Neural progenitor cell (in vitro differentiated cells): ENCODE measurements at regions not wholly inside any gene's neighbourhood (a gene's known extent, or its start where the extent isn't known, plus 50 kb on each side); places are given as distances from the start of the nearest gene placed in this dataset.

Experiments used
- DNase-seq: peaks from one replicate; pipeline ENCODE4 v3.0.0-alpha.2; 2016; ENCODE audit warnings: low spot score
- H2AFZ ChIP-seq: fragments of 200-600 bp; sonication (generic); replicated peaks from 2 replicates; pipeline ENCODE4 v1.6.1; 2016; ENCODE audit warnings: antibody characterized with exemption
- H3F3A ChIP-seq: fragments of 200-600 bp; sonication (generic); 2 replicates; pipeline ENCODE4 v1.6.1; 2016; ENCODE audit warnings: antibody characterized with exemption, low read depth
- H3K27ac ChIP-seq: fragments of 200-600 bp; sonication (generic); 2 replicates; pipeline ENCODE4 v1.5.1; 2016; ENCODE audit warnings: mild to moderate bottlenecking
- H3K27me3 ChIP-seq: fragments of 200-600 bp; sonication (generic); 2 replicates; pipeline ENCODE4 v1.6.1; 2016; ENCODE audit warnings: mild to moderate bottlenecking, moderate library complexity
- H3K36me3 ChIP-seq: fragments of 200-600 bp; sonication (generic); 2 replicates; pipeline ENCODE4 v1.5.1; 2016
- H3K4me1 ChIP-seq: fragments of 200-600 bp; sonication (generic); 2 replicates; pipeline ENCODE4 v1.6.1; 2016; ENCODE audit warnings: mixed run types
- H3K4me2 ChIP-seq: fragments of 200-600 bp; sonication (generic); 2 replicates; pipeline ENCODE4 v1.6.1; 2016
- H3K4me3 ChIP-seq: fragments of 200-600 bp; sonication (generic); 2 replicates; pipeline ENCODE4 v1.5.1; 2016
- H3K79me2 ChIP-seq: fragments of 200-600 bp; sonication (generic); 2 replicates; pipeline ENCODE4 v1.6.1; 2016; ENCODE audit warnings: low read depth
- H3K9ac ChIP-seq: fragments of 200-600 bp; sonication (generic); 2 replicates; pipeline ENCODE4 v1.6.1; 2016
- H3K9me3 ChIP-seq: fragments of 200-600 bp; sonication (generic); 2 replicates; pipeline ENCODE4 v1.5.1; 2016; ENCODE audit warnings: low read depth
- H4K20me1 ChIP-seq: fragments of 200-600 bp; sonication (generic); 2 replicates; pipeline ENCODE4 v1.6.1; 2016; ENCODE audit warnings: low read depth
- H3K27ac Mint-ChIP-seq: 3 replicates; pipeline ENCODE4 v1.8.0; 2021; ENCODE audit warnings: mixed read lengths
- H3K27me3 Mint-ChIP-seq: 2 replicates; pipeline ENCODE4 v1.8.0; 2022; ENCODE audit warnings: low read depth, mild to moderate bottlenecking, inconsistent platforms, moderate library complexity, mixed read lengths; ENCODE audit not compliant: insufficient read depth
- H3K36me3 Mint-ChIP-seq: 3 replicates; pipeline ENCODE4 v1.8.0; 2021; ENCODE audit warnings: mixed read lengths
- H3K4me1 Mint-ChIP-seq: 3 replicates; pipeline ENCODE4 v1.8.0; 2021; ENCODE audit warnings: mixed read lengths
- H3K4me3 Mint-ChIP-seq: 3 replicates; pipeline ENCODE4 v1.8.0; 2021; ENCODE audit warnings: mild to moderate bottlenecking, moderate library complexity, mixed read lengths
- H3K9me3 Mint-ChIP-seq: 3 replicates; pipeline ENCODE4 v1.8.0; 2020; ENCODE audit warnings: mixed read lengths
- EZH2 ChIP-seq: fragments of 200-600 bp; sonication (generic); IDR thresholded peaks from 2 replicates; pipeline ENCODE4 v1.6.1; 2017; ENCODE audit warnings: antibody characterized with exemption, mild to moderate bottlenecking, moderate library complexity
- EZH2phosphoT487 ChIP-seq: fragments of 200-600 bp; sonication (generic); IDR thresholded peaks from 2 replicates; pipeline ENCODE4 v1.6.1; 2017; ENCODE audit warnings: antibody characterized with exemption
- TF ChIP-seq, protein P1 (sequence below): fragments of 200-600 bp; sonication (generic); IDR thresholded peaks from 2 replicates; pipeline ENCODE4 v1.5.1; 2017; ENCODE audit warnings: antibody characterized with exemption, mild to moderate bottlenecking

DNA sequence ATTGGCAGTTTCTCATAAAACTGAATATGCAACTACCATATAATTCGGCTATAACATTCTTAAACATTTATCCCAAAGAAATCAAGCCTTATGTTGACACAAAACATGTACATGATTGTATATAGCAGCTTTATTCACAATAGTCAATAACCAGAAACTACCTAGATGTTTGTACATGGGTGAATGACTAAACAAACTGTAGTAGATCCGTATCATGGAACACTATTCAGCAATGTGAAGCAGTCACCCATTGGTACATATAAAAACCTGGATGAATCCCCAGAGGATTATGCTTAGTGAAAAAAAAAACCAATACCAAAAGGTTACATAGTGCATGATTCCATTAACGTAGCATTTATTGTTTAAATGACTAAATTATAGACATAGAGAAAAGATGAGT, 471.7 kb upstream of the KLHL1 start:
- no peaks in the 10 kb centered on the region for H3K9me3 Mint-ChIP-seq
- H2AFZ ChIP-seq = no peak overlapping the region
- no peaks in the 10 kb centered on the region for H3F3A ChIP-seq
- H3K36me3 Mint-ChIP-seq = no peaks in the 10 kb centered on the region
- no peaks in the 10 kb centered on the region for H3K9me3 ChIP-seq
- H3K4me2 ChIP-seq = no peak overlapping the region
- no peak overlapping the region for H3K27ac Mint-ChIP-seq
- H3K4me3 Mint-ChIP-seq = no peak overlapping the region
- H3K27me3 ChIP-seq = no peaks in the 10 kb centered on the region
- TF ChIP-seq EZH2 (no peak), EZH2phosphoT487 (no peak)
- TF ChIP-seq, protein P1, sequence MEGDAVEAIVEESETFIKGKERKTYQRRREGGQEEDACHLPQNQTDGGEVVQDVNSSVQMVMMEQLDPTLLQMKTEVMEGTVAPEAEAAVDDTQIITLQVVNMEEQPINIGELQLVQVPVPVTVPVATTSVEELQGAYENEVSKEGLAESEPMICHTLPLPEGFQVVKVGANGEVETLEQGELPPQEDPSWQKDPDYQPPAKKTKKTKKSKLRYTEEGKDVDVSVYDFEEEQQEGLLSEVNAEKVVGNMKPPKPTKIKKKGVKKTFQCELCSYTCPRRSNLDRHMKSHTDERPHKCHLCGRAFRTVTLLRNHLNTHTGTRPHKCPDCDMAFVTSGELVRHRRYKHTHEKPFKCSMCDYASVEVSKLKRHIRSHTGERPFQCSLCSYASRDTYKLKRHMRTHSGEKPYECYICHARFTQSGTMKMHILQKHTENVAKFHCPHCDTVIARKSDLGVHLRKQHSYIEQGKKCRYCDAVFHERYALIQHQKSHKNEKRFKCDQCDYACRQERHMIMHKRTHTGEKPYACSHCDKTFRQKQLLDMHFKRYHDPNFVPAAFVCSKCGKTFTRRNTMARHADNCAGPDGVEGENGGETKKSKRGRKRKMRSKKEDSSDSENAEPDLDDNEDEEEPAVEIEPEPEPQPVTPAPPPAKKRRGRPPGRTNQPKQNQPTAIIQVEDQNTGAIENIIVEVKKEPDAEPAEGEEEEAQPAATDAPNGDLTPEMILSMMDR = no peak
- no peaks in the 10 kb centered on the region for H3K4me1 Mint-ChIP-seq
- no peak overlapping the region for H3K4me3 ChIP-seq
- H3K9ac ChIP-seq = no peak overlapping the region
- no peaks in the 10 kb centered on the region for H3K36me3 ChIP-seq
- H3K27ac ChIP-seq = no peak overlapping the region
- no peaks in the 10 kb centered on the region for H3K79me2 ChIP-seq
- no peaks in the 10 kb centered on the region for H4K20me1 ChIP-seq
- no peaks in the 10 kb centered on the region for H3K4me1 ChIP-seq
- no peak for DNase-seq
- H3K27me3 Mint-ChIP-seq = no peaks in the 10 kb centered on the region

- Histone ChIP-seq H3K4me2 (no peak overlapping the region), H3K36me3 (no peaks in the 10 kb centered on the region), H2AFZ (no peak overlapping the region), H3K27me3 (no peaks in the 10 kb centered on the region), H4K20me1 (no peaks in the 10 kb centered on the region), H3F3A (no peaks in the 10 kb centered on the region), H3K79me2 (no peaks in the 10 kb centered on the region), H3K4me3 (no peak overlapping the region), H3K4me1 (no peaks in the 10 kb centered on the region), H3K27ac (no peak overlapping the region), H3K9me3 (no peaks in the 10 kb centered on the region), H3K9ac (no peak overlapping the region)
- DNase-seq = no peak
- no peaks in the 10 kb centered on the region for H3K27me3 Mint-ChIP-seq
- no peak for TF ChIP-seq EZH2
- TF ChIP-seq, protein P1 = no peak
- H3K4me1 Mint-ChIP-seq = no peaks in the 10 kb centered on the region
- no peak overlapping the region for H3K27ac Mint-ChIP-seq
- H3K4me3 Mint-ChIP-seq = no peak overlapping the region
- H3K36me3 Mint-ChIP-seq = no peaks in the 10 kb centered on the region
- H3K9me3 Mint-ChIP-seq = no peaks in the 10 kb centered on the region
Measured at GRCh38 chr13:70571221-70571620, 463.0 kb upstream of the KLHL1 start.

- H2AFZ ChIP-seq = no peak overlapping the region
- no peaks in the 10 kb centered on the region for H4K20me1 ChIP-seq
- Mint-ChIP-seq H3K27me3 (no peaks in the 10 kb centered on the region), H3K4me3 (no peak overlapping the region), H3K4me1 (no peaks in the 10 kb centered on the region), H3K9me3 (no peaks in the 10 kb centered on the region), H3K27ac (no peak overlapping the region), H3K36me3 (no peaks in the 10 kb centered on the region)
- H3K27me3 ChIP-seq = no peaks in the 10 kb centered on the region
- H3K27ac ChIP-seq = no peak overlapping the region
- H3K4me2 ChIP-seq = no peak overlapping the region
- H3K9ac ChIP-seq = no peak overlapping the region
- no peaks in the 10 kb centered on the region for H3F3A ChIP-seq
- H3K79me2 ChIP-seq = no peaks in the 10 kb centered on the region
- no peaks in the 10 kb centered on the region for H3K4me1 ChIP-seq
- peak; percentile 53 for DNase-seq
- TF ChIP-seq EZH2 (no peak), EZH2phosphoT487 (no peak)
- TF ChIP-seq, protein P1 = peak; percentile 88
- no peaks in the 10 kb centered on the region for H3K36me3 ChIP-seq
- no peaks in the 10 kb centered on the region for H3K9me3 ChIP-seq
- H3K4me3 ChIP-seq = no peak overlapping the region
Measured at GRCh38 chr13:70568571-70568970, 460.3 kb upstream of the KLHL1 start.

DNA sequence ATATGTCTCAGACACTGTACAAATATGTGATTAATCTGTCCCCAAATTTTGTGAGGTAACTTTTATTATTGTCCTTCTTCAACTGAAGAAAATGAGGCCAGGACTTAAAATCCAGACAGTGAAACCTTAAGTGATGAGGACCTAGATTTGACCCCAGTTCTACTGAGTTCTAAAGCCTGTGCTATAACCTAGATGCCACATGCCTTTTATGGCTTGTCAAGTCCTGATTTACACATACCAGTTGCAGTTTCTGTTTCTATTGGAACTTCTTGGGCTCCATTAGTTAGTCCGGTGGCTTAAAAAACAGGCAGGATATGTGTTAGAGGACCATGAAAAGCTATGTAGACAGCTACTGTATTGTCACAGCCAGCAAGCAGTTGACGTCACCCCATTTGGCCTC, 436.5 kb upstream of the KLHL1 start:
- H3K36me3 ChIP-seq = no peaks in the 10 kb centered on the region
- no peaks in the 10 kb centered on the region for H3K9me3 Mint-ChIP-seq
- no peaks in the 10 kb centered on the region for H4K20me1 ChIP-seq
- H3K27ac Mint-ChIP-seq = no peak overlapping the region
- no peaks in the 10 kb centered on the region for H3K9me3 ChIP-seq
- H3K27ac ChIP-seq = no peak overlapping the region
- no peak overlapping the region for H3K4me3 Mint-ChIP-seq
- no peak overlapping the region for H2AFZ ChIP-seq
- H3K4me1 Mint-ChIP-seq = no peaks in the 10 kb centered on the region
- no peaks in the 10 kb centered on the region for H3K27me3 ChIP-seq
- H3K4me3 ChIP-seq = no peak overlapping the region
- no peak overlapping the region for H3K4me2 ChIP-seq
- TF ChIP-seq EZH2phosphoT487 (no peak), EZH2 (no peak)
- TF ChIP-seq, protein P1 = no peak
- H3K36me3 Mint-ChIP-seq = no peaks in the 10 kb centered on the region
- no peaks in the 10 kb centered on the region for H3K27me3 Mint-ChIP-seq
- no peaks in the 10 kb centered on the region for H3F3A ChIP-seq
- no peak for DNase-seq
- H3K4me1 ChIP-seq = no peaks in the 10 kb centered on the region
- H3K9ac ChIP-seq = no peak overlapping the region
- H3K79me2 ChIP-seq = no peaks in the 10 kb centered on the region
